ENCODE measurements at regions not wholly inside any gene's neighbourhood (a gene's known extent, or its start where the extent isn't known, plus 50 kb on each side); places are given as distances from the start of the nearest gene placed in this dataset.

DNA sequence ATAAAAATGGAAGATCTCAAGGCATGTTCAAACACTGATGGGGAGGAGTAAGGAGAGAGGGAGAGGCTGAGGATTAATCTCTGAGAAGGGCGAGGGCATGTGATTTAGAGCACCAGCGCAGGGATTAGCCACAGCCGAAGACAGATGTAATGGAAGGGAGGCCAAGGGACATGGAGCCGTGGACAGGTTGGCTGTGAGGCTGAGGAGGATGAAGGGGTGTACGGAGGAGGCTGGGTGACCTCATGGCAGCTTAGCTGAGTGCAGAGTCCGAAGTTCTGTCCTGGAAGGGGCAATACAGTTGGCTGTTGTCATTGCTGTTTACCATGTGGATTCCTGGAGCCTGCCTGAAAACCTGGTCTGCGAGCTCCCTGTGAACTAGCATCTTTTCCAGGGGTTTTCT lies 342.8 kb downstream of the RPS6KC1 start:
- H3K27me3 ChIP-seq (ENCODE audit: insufficient read depth, low read length), result no peaks in the 10 kb centered on the region
- no peaks in the 10 kb centered on the region; the same call in 1 of the 2 replicates for H3K9me3 ChIP-seq (ENCODE audit: insufficient read depth, low read depth, low read length)
- H3K36me3 ChIP-seq (ENCODE audit: insufficient read depth, low read length), result no peaks in the 10 kb centered on the region
- no peak overlapping the region for H3K4me3 ChIP-seq (ENCODE audit: low read length)
- 91% methylated on average over 7 of the region's 7 CpGs for WGBS
- no peaks in the 10 kb centered on the region for H3K4me1 ChIP-seq (ENCODE audit: insufficient read depth, low read length)
- H3K27ac ChIP-seq (ENCODE audit: low read depth, low read length), result no peak overlapping the region
- H3K9ac ChIP-seq (ENCODE audit: low read depth, low read length), result no peak overlapping the region

GRCh38 chr1:213394837-213395236 lies 343.8 kb downstream of the RPS6KC1 start:
- Histone ChIP-seq H3K36me3 (ENCODE audit: insufficient read depth, low read length) (no peaks in the 10 kb centered on the region), H3K27me3 (ENCODE audit: insufficient read depth, low read length) (no peaks in the 10 kb centered on the region), H3K4me3 (ENCODE audit: low read length) (no peak overlapping the region), H3K27ac (ENCODE audit: low read depth, low read length) (no peak overlapping the region), H3K9ac (ENCODE audit: low read depth, low read length) (no peak overlapping the region), H3K9me3 (ENCODE audit: insufficient read depth, low read depth, low read length) (no peaks in the 10 kb centered on the region; the same call in 1 of the 2 replicates), H3K4me1 (ENCODE audit: insufficient read depth, low read length) (peaks cover 8% of the 10 kb centered on the region; the same call in 1 of the 2 replicates)
- 93% methylated on average over 5 of the region's 5 CpGs for WGBS

DNA sequence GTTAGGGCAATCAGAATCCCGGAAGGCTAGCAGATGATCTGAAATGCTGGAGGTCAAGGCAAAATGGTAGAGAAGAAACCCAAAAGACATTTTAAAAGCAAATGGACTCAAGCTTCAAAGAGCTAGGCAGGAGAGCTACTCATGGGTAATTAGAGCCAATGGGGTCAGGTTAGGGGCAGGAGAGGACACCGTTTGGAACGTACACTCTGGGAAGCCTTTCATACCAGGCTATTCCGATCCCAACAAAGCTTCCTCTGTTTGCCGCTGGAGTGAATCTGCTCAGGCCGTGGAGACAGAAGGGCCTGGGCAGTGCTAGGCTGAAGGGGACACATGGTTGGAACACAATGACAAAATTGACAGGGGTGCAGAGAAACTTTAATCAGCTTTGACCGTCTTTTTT lies 346.6 kb downstream of the RPS6KC1 start:
- Histone ChIP-seq H3K4me1 (ENCODE audit: insufficient read depth, low read length) (peaks cover 13% of the 10 kb centered on the region; the same call in 1 of the 2 replicates), H3K9me3 (ENCODE audit: insufficient read depth, low read depth, low read length) (no peaks in the 10 kb centered on the region; the same call in 1 of the 2 replicates), H3K9ac (ENCODE audit: low read depth, low read length) (no peak overlapping the region), H3K27me3 (ENCODE audit: insufficient read depth, low read length) (no peaks in the 10 kb centered on the region), H3K27ac (ENCODE audit: low read depth, low read length) (no peak overlapping the region), H3K4me3 (ENCODE audit: low read length) (no peak overlapping the region), H3K36me3 (ENCODE audit: insufficient read depth, low read length) (no peaks in the 10 kb centered on the region)
- WGBS, result 92% methylated on average over 7 of the region's 7 CpGs

DNA sequence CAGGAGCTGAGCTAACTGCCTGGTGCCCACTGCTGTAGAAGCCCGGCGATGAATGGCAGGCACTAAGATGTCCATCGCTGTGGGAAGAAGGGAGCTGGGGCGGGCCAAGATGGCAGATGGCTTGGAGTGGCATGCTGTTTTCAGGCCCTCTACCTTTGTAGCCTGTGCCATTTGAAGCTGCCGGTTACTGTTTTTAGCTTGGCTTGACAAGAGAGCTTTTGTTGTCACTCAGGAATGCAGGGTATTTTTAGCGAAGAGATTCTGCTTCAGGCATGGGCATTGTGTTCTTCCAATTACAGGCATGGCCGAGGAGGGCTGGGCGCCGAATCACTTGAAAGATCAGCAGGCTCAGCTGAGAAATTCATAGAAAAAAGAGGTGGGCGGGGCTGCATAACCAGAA lies 348.7 kb downstream of the RPS6KC1 start:
- 84% methylated on average over 10 of the region's 10 CpGs for WGBS
- Histone ChIP-seq H3K4me1 (ENCODE audit: insufficient read depth, low read length) (peaks cover 13% of the 10 kb centered on the region; the same call in 1 of the 2 replicates), H3K27me3 (ENCODE audit: insufficient read depth, low read length) (no peaks in the 10 kb centered on the region), H3K9me3 (ENCODE audit: insufficient read depth, low read depth, low read length) (no peaks in the 10 kb centered on the region; the same call in 1 of the 2 replicates), H3K4me3 (ENCODE audit: low read length) (no peak overlapping the region), H3K9ac (ENCODE audit: low read depth, low read length) (no peak overlapping the region), H3K27ac (ENCODE audit: low read depth, low read length) (peak overlapping the region; percentile 5; the same call in 1 of the 2 replicates), H3K36me3 (ENCODE audit: insufficient read depth, low read length) (no peaks in the 10 kb centered on the region)

- WGBS, result 89% methylated on average over 5 of the region's 5 CpGs
- no peaks in the 10 kb centered on the region for H3K27me3 ChIP-seq (ENCODE audit: insufficient read depth, low read length)
- no peak overlapping the region for H3K27ac ChIP-seq (ENCODE audit: low read depth, low read length)
- H3K9me3 ChIP-seq (ENCODE audit: insufficient read depth, low read depth, low read length), result no peaks in the 10 kb centered on the region
- H3K9ac ChIP-seq (ENCODE audit: low read depth, low read length), result no peak overlapping the region
- H3K36me3 ChIP-seq (ENCODE audit: insufficient read depth, low read length), result no peaks in the 10 kb centered on the region
- H3K4me1 ChIP-seq (ENCODE audit: insufficient read depth, low read length), result no peaks in the 10 kb centered on the region
- no peak overlapping the region for H3K4me3 ChIP-seq (ENCODE audit: low read length)
These were observed 358.2 kb downstream of the RPS6KC1 start for GRCh38 chr1:213409208-213409631.

GRCh38 chr1:213409971-213410370 lies 358.9 kb downstream of the RPS6KC1 start:
- Histone ChIP-seq H3K27me3 (ENCODE audit: insufficient read depth, low read length) (no peaks in the 10 kb centered on the region), H3K27ac (ENCODE audit: low read depth, low read length) (no peak overlapping the region; the same call in 1 of the 2 replicates), H3K9ac (ENCODE audit: low read depth, low read length) (no peak overlapping the region), H3K4me3 (ENCODE audit: low read length) (no peak overlapping the region), H3K36me3 (ENCODE audit: insufficient read depth, low read length) (no peaks in the 10 kb centered on the region), H3K4me1 (ENCODE audit: insufficient read depth, low read length) (no peaks in the 10 kb centered on the region), H3K9me3 (ENCODE audit: insufficient read depth, low read depth, low read length) (no peaks in the 10 kb centered on the region)
- 74% methylated on average over 2 of the region's 2 CpGs for WGBS

DNA sequence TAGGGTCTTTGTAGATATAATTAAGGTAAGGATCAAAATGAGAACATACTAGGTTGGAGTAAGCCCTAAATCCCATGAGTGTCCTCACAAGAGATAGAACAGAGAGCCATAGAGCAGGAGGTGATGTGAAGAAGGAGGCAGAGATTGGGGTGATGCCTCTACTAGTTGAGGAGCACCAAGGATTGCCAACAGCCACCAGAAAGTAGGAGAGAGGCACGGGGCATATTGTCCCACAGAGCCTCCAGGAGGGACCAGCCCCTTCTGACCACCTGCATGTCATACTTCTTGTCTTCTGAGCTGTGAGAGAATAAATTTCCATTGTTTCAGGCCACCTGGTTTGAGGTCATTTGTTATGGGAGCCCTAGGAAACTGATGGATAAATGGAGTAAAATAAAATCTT lies 363.3 kb downstream of the RPS6KC1 start:
- Histone ChIP-seq H3K27ac (ENCODE audit: low read depth, low read length) (no peak overlapping the region), H3K9me3 (ENCODE audit: insufficient read depth, low read depth, low read length) (no peaks in the 10 kb centered on the region), H3K27me3 (ENCODE audit: insufficient read depth, low read length) (no peaks in the 10 kb centered on the region), H3K9ac (ENCODE audit: low read depth, low read length) (no peak overlapping the region), H3K4me1 (ENCODE audit: insufficient read depth, low read length) (no peaks in the 10 kb centered on the region), H3K36me3 (ENCODE audit: insufficient read depth, low read length) (no peaks in the 10 kb centered on the region), H3K4me3 (ENCODE audit: low read length) (no peak overlapping the region)
- 100% methylated on average over 1 of the region's 1 CpG for WGBS

GRCh38 chr1:213414911-213415310 lies 363.9 kb downstream of the RPS6KC1 start:
- 100% methylated on average over 1 of the region's 2 CpGs for WGBS
- Histone ChIP-seq H3K27me3 (ENCODE audit: insufficient read depth, low read length) (no peaks in the 10 kb centered on the region), H3K4me3 (ENCODE audit: low read length) (no peak overlapping the region), H3K9ac (ENCODE audit: low read depth, low read length) (no peak overlapping the region), H3K36me3 (ENCODE audit: insufficient read depth, low read length) (no peaks in the 10 kb centered on the region), H3K9me3 (ENCODE audit: insufficient read depth, low read depth, low read length) (no peaks in the 10 kb centered on the region), H3K27ac (ENCODE audit: low read depth, low read length) (no peak overlapping the region), H3K4me1 (ENCODE audit: insufficient read depth, low read length) (no peaks in the 10 kb centered on the region)

DNA sequence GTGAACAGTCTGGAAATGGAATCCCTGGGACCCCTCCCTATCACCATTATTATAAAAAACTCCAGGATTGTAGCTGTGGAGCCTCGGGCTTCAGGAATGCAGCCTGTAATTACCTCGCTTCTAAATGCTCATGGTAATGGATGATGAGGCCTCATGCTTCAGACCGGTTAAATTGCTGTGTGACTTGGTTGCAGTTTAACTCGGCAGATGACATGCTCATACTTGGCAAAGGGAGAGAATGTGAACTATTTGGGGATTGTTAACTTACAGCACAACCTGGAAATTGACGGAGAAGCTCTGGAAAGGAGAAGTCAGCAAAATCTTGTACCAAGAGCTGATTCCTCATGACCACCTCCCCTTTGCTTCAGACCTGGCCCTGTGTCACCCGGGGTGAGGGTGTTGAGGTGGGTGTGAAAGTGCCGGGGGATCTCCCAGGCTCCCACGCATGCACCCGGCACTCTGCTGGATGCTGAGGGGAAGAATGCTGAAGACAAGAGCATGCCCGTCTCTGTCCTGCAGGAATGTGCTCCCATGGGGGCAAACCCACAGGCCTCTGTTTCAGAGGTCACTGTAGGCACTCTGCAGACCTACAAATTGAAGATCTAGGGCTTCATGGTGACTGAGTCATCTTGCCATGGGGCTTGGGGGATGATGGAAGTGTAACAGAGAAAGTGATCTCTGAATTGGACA lies 364.8 kb downstream of the RPS6KC1 start:
- no peaks in the 10 kb centered on the region for H3K36me3 ChIP-seq (ENCODE audit: insufficient read depth, low read length)
- no peaks in the 10 kb centered on the region for H3K9me3 ChIP-seq (ENCODE audit: insufficient read depth, low read depth, low read length)
- no peak overlapping the region for H3K27ac ChIP-seq (ENCODE audit: low read depth, low read length)
- no peak overlapping the region for H3K9ac ChIP-seq (ENCODE audit: low read depth, low read length)
- H3K4me3 ChIP-seq (ENCODE audit: low read length), result no peak overlapping the region
- H3K4me1 ChIP-seq (ENCODE audit: insufficient read depth, low read length), result no peaks in the 10 kb centered on the region
- no peaks in the 10 kb centered on the region for H3K27me3 ChIP-seq (ENCODE audit: insufficient read depth, low read length)
- WGBS, result 87% methylated on average over 10 of the region's 10 CpGs

GRCh38 chr1:213416461-213417224 lies 365.6 kb downstream of the RPS6KC1 start:
- Histone ChIP-seq H3K9me3 (ENCODE audit: insufficient read depth, low read depth, low read length) (no peaks in the 10 kb centered on the region), H3K4me3 (ENCODE audit: low read length) (no peak overlapping the region), H3K27ac (ENCODE audit: low read depth, low read length) (no peak overlapping the region), H3K36me3 (ENCODE audit: insufficient read depth, low read length) (no peaks in the 10 kb centered on the region), H3K27me3 (ENCODE audit: insufficient read depth, low read length) (no peaks in the 10 kb centered on the region), H3K4me1 (ENCODE audit: insufficient read depth, low read length) (no peaks in the 10 kb centered on the region), H3K9ac (ENCODE audit: low read depth, low read length) (no peak overlapping the region)
- WGBS, result 91% methylated on average over 17 of the region's 17 CpGs

DNA sequence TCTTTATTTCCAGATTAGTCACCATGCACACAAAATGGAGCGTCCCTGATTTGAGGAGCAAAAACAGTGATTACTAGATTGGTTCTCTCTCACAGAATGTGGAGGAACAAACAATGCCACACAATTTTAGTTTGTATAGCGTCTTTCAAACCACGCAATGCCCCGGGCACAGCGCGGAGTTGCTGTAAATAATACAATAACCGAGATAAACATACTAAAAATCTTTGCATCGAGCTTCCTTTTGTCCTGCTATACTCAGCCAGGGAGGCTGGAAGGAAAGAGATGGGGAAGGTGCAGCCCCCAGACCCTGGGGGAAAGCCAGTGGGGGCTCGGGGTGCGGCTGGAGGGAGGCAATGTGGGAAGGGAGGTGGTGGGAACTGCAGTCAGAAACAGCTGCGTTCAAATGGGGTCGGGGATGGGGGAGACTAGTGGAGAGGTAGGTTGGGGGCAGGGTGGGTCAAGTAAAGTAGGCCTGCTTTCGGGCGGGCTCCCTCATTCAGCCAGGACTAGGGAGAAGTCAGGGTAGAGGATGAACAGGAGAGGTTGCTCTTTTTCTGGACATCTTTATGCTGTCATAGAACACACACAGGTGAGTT lies 366.3 kb downstream of the RPS6KC1 start:
- no peak overlapping the region for H3K4me3 ChIP-seq (ENCODE audit: low read length)
- no peak overlapping the region for H3K27ac ChIP-seq (ENCODE audit: low read depth, low read length)
- no peak overlapping the region for H3K9ac ChIP-seq (ENCODE audit: low read depth, low read length)
- no peaks in the 10 kb centered on the region for H3K36me3 ChIP-seq (ENCODE audit: insufficient read depth, low read length)
- WGBS, result 96% methylated on average over 13 of the region's 14 CpGs
- no peaks in the 10 kb centered on the region for H3K27me3 ChIP-seq (ENCODE audit: insufficient read depth, low read length)
- H3K9me3 ChIP-seq (ENCODE audit: insufficient read depth, low read depth, low read length), result no peaks in the 10 kb centered on the region
- no peaks in the 10 kb centered on the region for H3K4me1 ChIP-seq (ENCODE audit: insufficient read depth, low read length)

All from HUES64 (cell line).